Caco-2 (cell line): ENCODE measurements at regions not wholly inside any gene's neighbourhood (a gene's known extent, or its start where the extent isn't known, plus 50 kb on each side); places are given as distances from the start of the nearest gene placed in this dataset.

Source experiments
- BruUV-seq: library from RNA; stranded (reverse); fragments of 400-500 nt; replicated peaks from 2 replicates; lab custom pipeline; 2021; lab: Mats Ljungman, UMichigan
- CTCF ChIA-PET: fragments of 300-600 bp; sonication (Branson Sonifier 250); formaldehyde crosslinking; loops from one replicate; lab custom pipeline; 2022; ENCODE audit warnings: antibody characterized with exemption; lab: Charles Lee
- POLR2A ChIA-PET: fragments of 300-600 bp; sonication (Branson Sonifier 250); formaldehyde crosslinking; loops from one replicate; lab custom pipeline; 2022; ENCODE audit warnings: antibody characterized with exemption; lab: Charles Lee
- DNase-seq, 2 experiments: peaks; one replicate each; pipeline versions ENCODE4 v3.0.0 to v3.0.0-alpha.2; 2020 to 2022
- H3K27me3 ChIP-seq: replicated peaks from 2 replicates; pipeline ENCODE4 v1.6.0; 2011; ENCODE audit warnings: low read length; ENCODE audit not compliant: control insufficient read depth, insufficient read depth
- H3K36me3 ChIP-seq: 2 replicates; pipeline ENCODE4 v1.5.1; 2011; ENCODE audit warnings: low read length; ENCODE audit not compliant: control insufficient read depth, insufficient read depth
- H3K4me1 ChIP-seq: fragments of 250-450 bp; sonication (Bioruptor Pico); 2 replicates; pipeline ENCODE4 v1.5.1; 2020; ENCODE audit warnings: mild to moderate bottlenecking
- H3K4me3 ChIP-seq: 2 replicates; pipeline ENCODE4 v1.5.1; 2011; ENCODE audit warnings: low read depth, mild to moderate bottlenecking, control low read depth, low read length
- H3K9me3 ChIP-seq: fragments of 250-450 bp; sonication (Bioruptor Pico); 2 replicates; pipeline ENCODE4 v1.5.1; 2020; ENCODE audit warnings: mild to moderate bottlenecking, moderate library complexity
- H3K27ac Mint-ChIP-seq: one replicate; pipeline ENCODE4 v1.8.0; 2022; ENCODE audit warnings: mixed read lengths; ENCODE audit not compliant: unreplicated experiment
- H3K27me3 Mint-ChIP-seq: one replicate; pipeline ENCODE4 v1.8.0; 2022; ENCODE audit warnings: mixed read lengths; ENCODE audit not compliant: insufficient read depth, unreplicated experiment
- H3K36me3 Mint-ChIP-seq: one replicate; pipeline ENCODE4 v1.8.0; 2022; ENCODE audit warnings: mild to moderate bottlenecking, mixed read lengths; ENCODE audit not compliant: insufficient read depth, unreplicated experiment
- H3K4me1 Mint-ChIP-seq: one replicate; pipeline ENCODE4 v1.8.0; 2022; ENCODE audit warnings: low read depth, mixed read lengths; ENCODE audit not compliant: unreplicated experiment
- H3K4me3 Mint-ChIP-seq: one replicate; pipeline ENCODE4 v1.8.0; 2022; ENCODE audit warnings: mild to moderate bottlenecking, moderate library complexity, mixed read lengths; ENCODE audit not compliant: unreplicated experiment
- H3K9me3 Mint-ChIP-seq: one replicate; pipeline ENCODE4 v1.8.0; 2022; ENCODE audit warnings: mixed read lengths; ENCODE audit not compliant: unreplicated experiment
- intact Hi-C: fragments of 100-400 bp; cut with micrococcal nuclease; formaldehyde crosslinking; loops from one replicate; pipeline ENCODE4 v1.10.0; 2022; ENCODE audit not compliant: unreplicated experiment
- TF ChIP-seq, protein P1 (sequence below), 2 experiments: fragments of 200-600 bp in 1 of 2; IDR thresholded peaks; 1 replicate in 1 of 2; 2 replicates in 1 of 2; pipeline versions ENCODE4 v1.5.1 to v1.8.0; 2011 to 2022; ENCODE audit warnings: antibody characterized with exemption in 1 of 2, control low read depth in 1 of 2, inconsistent platforms in 1 of 2, low read depth in 1 of 2, low read length in 1 of 2, mild to moderate bottlenecking in 1 of 2, moderate library complexity in 1 of 2; ENCODE audit not compliant: insufficient read depth in 1 of 2, severe bottlenecking in 1 of 2, unreplicated experiment in 1 of 2

DNA sequence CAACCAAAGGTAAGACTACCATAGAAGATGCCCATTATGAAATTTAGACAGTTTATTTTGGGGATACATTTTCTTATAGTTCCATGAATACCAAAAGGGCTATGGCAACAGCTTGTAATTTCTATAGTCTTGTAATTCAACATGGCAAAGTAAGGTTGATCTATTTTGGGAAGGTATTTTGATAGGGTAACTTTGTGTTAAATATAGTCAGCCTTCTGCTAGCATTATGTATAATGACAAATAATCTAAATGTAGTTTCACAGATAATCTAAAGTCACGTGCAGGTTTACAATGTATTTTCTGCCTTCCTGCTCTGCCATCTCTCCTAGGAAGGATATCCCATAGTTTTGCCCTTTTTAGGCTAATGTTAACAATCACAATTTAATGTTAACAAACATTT is 85.9 kb upstream of the DPH5 start:
- ChIA-PET POLR2A (no interaction called here), CTCF (no interaction called here)
- H3K36me3 Mint-ChIP-seq: no peaks in the 10 kb centered on the region
- H3K4me3 Mint-ChIP-seq: no peak overlapping the region
- intact Hi-C loops: no loop called here
- no peak overlapping the region for H3K27ac Mint-ChIP-seq
- Histone ChIP-seq H3K4me3 (no peak overlapping the region), H3K9me3 (no peaks in the 10 kb centered on the region), H3K27me3 (no peaks in the 10 kb centered on the region), H3K4me1 (no peaks in the 10 kb centered on the region), H3K36me3 (no peaks in the 10 kb centered on the region)
- BruUV-seq: no TSS peak
- TF ChIP-seq, protein P1, sequence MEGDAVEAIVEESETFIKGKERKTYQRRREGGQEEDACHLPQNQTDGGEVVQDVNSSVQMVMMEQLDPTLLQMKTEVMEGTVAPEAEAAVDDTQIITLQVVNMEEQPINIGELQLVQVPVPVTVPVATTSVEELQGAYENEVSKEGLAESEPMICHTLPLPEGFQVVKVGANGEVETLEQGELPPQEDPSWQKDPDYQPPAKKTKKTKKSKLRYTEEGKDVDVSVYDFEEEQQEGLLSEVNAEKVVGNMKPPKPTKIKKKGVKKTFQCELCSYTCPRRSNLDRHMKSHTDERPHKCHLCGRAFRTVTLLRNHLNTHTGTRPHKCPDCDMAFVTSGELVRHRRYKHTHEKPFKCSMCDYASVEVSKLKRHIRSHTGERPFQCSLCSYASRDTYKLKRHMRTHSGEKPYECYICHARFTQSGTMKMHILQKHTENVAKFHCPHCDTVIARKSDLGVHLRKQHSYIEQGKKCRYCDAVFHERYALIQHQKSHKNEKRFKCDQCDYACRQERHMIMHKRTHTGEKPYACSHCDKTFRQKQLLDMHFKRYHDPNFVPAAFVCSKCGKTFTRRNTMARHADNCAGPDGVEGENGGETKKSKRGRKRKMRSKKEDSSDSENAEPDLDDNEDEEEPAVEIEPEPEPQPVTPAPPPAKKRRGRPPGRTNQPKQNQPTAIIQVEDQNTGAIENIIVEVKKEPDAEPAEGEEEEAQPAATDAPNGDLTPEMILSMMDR (IDR thresholded peaks at IDR 0.05; ENCODE audit: insufficient read depth in 1 of 2, low read depth in 1 of 2, low read length in 1 of 2, severe bottlenecking in 1 of 2, unreplicated experiment in 1 of 2): no peak
- H3K4me1 Mint-ChIP-seq: no peaks in the 10 kb centered on the region
- no peaks in the 10 kb centered on the region for H3K9me3 Mint-ChIP-seq
- DNase-seq: no peak
- H3K27me3 Mint-ChIP-seq: no peaks in the 10 kb centered on the region

DNA sequence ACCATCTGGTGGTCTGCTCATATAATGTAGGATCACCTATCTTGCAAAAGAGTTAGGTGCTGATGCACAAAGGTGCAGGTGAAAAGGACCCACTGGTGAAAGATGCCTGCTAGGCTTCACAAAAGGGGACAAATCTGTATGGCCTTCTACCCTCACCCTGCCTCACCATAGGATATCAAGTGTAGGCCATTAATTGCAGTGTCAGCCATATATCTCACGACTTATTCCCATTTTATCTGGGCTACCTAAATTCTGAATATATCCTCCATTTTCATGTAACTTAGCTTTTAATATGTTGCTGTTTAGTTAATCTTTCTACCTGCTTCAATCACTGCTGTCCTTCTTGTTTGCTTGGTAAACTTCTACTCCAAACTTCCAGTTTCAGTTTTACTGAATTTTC is 84.2 kb upstream of the DPH5 start:
- Mint-ChIP-seq H3K27me3 (no peaks in the 10 kb centered on the region), H3K36me3 (no peaks in the 10 kb centered on the region), H3K4me1 (no peaks in the 10 kb centered on the region), H3K4me3 (no peak overlapping the region), H3K9me3 (no peaks in the 10 kb centered on the region), H3K27ac (no peak overlapping the region)
- H3K27me3 ChIP-seq: no peaks in the 10 kb centered on the region
- no peaks in the 10 kb centered on the region for H3K9me3 ChIP-seq
- no peak overlapping the region for H3K4me3 ChIP-seq
- intact Hi-C loops: no loop called here
- H3K4me1 ChIP-seq: no peaks in the 10 kb centered on the region
- ChIA-PET CTCF (no interaction called here), POLR2A (no interaction called here)
- TF ChIP-seq, protein P1 (IDR thresholded peaks at IDR 0.05; ENCODE audit: insufficient read depth in 1 of 2, low read depth in 1 of 2, low read length in 1 of 2, severe bottlenecking in 1 of 2, unreplicated experiment in 1 of 2): no peak
- BruUV-seq: no TSS peak
- H3K36me3 ChIP-seq: no peaks in the 10 kb centered on the region
- DNase-seq: no peak

DNA sequence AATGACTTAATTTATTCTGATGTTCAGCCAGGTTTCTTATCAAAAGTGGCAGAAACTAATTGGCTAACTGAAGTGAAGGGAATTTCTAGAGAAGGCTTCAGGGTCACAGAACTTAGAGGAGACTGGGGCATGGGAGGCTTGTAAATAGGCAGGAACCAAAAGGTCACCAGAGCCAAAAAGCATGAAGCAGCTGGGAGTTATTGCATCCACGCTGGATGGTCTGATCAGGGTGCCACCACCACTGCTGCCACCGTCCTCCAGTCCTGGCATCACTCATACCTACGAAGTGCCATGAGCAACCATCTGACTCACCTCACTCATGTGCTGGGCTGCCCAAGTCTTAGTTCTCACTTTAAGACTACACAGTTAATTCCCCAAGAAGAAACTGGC is 82.5 kb upstream of the DPH5 start:
- Histone ChIP-seq H3K4me3 (no peak overlapping the region), H3K9me3 (no peaks in the 10 kb centered on the region), H3K36me3 (no peaks in the 10 kb centered on the region), H3K27me3 (no peaks in the 10 kb centered on the region), H3K4me1 (no peaks in the 10 kb centered on the region)
- ChIA-PET POLR2A (no interaction called here), CTCF (no interaction called here)
- no peaks in the 10 kb centered on the region for H3K36me3 Mint-ChIP-seq
- no peaks in the 10 kb centered on the region for H3K9me3 Mint-ChIP-seq
- TF ChIP-seq, protein P1 (IDR thresholded peaks at IDR 0.05; ENCODE audit: insufficient read depth in 1 of 2, low read depth in 1 of 2, low read length in 1 of 2, severe bottlenecking in 1 of 2, unreplicated experiment in 1 of 2): no peak
- no peak overlapping the region for H3K4me3 Mint-ChIP-seq
- H3K4me1 Mint-ChIP-seq: no peaks in the 10 kb centered on the region
- DNase-seq: no peak
- H3K27me3 Mint-ChIP-seq: no peaks in the 10 kb centered on the region
- H3K27ac Mint-ChIP-seq: no peak overlapping the region
- intact Hi-C loops: no loop called here
- BruUV-seq: no TSS peak
